ENCODE measurements at regions not wholly inside any gene's neighbourhood (a gene's known extent, or its start where the extent isn't known, plus 50 kb on each side); places are given as distances from the start of the nearest gene placed in this dataset.

GRCh38 chr3:43796041-43796596 lies 105.4 kb downstream of the ABHD5 start:
- no peak for TF ChIP-seq CTCF (IDR thresholded peaks at IDR 0.05)

DNA sequence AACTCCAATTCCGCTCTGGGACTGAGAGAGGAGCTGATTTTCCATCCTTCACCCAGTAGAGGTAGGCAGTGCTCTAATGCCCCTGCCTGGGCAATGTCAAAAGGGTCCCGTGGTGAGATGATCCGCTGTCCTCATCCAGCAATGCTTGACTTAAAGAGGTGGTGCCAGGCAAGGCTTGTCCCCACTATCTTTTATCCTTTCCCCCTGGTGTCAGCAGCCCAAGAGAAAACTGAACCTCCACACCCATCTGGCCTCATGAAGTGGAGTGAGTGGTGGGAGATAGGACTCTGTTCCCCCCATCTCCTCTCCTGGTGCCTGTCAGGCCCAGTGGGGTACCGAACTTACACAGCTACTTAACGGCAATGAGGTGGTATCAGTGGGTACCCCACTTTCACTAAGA lies 107.1 kb downstream of the ABHD5 start:
- no peak for TF ChIP-seq CTCF (IDR thresholded peaks at IDR 0.05)

- TF ChIP-seq CTCF (IDR thresholded peaks at IDR 0.05): no peak
Observed at GRCh38 chr3:43810797-43811196, 120.1 kb downstream of the ABHD5 start.

GRCh38 chr3:43814461-43814860 lies 123.7 kb downstream of the ABHD5 start:
- TF ChIP-seq CTCF (IDR thresholded peaks at IDR 0.05): no peak

DNA sequence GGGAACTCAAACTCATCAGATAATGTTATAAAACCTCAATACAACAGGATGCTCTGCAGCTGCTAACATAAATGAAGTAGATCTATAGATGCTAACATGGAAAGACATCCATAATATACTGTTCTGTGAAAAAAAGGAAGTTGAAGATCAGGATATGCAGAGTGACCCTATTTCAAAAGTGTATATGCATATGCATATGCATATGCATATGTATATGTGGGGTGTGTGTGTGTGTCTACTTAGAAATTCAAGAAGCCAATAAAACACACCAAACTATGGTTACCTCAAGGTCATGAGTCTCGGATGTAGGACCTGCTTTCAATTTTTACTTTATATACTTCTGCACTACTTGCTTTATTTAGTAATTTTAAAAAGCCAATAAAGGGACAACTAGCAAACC lies 125.6 kb downstream of the ABHD5 start:
- TF ChIP-seq CTCF (IDR thresholded peaks at IDR 0.05): no peak

DNA sequence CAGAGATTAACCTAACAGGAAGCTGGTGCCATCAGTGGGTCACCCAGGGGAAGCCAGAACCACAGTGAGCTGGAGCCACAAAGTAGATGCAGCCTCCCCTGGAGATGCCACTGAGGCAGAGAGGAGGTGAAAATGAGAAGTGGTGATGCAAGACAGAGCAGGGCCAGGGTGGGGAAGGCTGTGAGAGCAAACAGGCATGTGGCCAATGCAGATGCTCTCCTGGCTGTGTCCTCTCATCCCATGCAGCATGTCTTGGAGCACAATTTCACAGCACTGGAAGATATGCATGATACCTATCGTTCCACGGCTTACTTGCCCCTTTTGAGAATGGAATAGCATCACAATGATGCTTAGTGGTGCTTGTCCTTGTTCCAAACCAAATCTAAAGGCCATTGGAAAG lies 126.3 kb downstream of the ABHD5 start:
- TF ChIP-seq CTCF (IDR thresholded peaks at IDR 0.05): no peak

DNA sequence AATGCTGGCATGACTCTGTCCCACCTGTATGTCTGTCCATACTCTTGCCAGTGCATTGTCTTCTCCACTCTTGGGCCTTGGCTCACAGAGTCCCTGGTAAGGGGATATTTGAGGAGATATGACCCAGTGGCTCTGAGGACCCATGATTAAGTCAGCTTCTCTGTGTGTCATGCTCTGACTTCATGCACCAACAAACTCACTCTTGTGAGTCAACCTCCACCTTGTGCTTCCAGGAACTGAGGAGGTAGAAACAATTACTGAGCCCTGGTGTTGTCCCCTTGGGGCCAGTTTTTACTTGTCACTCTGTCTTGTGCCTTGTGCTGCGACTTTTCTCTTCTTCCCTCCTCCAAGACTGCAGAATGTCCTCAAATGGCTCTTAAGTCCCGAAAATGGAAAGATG lies 127.1 kb downstream of the ABHD5 start:
- no peak for TF ChIP-seq CTCF (IDR thresholded peaks at IDR 0.05)

GRCh38 chr3:43818229-43818628 lies 127.5 kb downstream of the ABHD5 start:
- TF ChIP-seq CTCF (IDR thresholded peaks at IDR 0.05): no peak
